T-helper 2 cell treated with Interferon-gamma antibody and Interleukin-4, amounts not matched to agents 100 ng/mL and 5 ng/mL, for 36 hours (primary cell): ENCODE measurements at regions not wholly inside any gene's neighbourhood (a gene's known extent, or its start where the extent isn't known, plus 50 kb on each side); places are given as distances from the start of the nearest gene placed in this dataset.

Experiments
- intact Hi-C: fragments of 100-400 bp; cut with micrococcal nuclease; formaldehyde crosslinking; loops from one replicate; pipeline ENCODE4 v1.15.1; 2023

DNA sequence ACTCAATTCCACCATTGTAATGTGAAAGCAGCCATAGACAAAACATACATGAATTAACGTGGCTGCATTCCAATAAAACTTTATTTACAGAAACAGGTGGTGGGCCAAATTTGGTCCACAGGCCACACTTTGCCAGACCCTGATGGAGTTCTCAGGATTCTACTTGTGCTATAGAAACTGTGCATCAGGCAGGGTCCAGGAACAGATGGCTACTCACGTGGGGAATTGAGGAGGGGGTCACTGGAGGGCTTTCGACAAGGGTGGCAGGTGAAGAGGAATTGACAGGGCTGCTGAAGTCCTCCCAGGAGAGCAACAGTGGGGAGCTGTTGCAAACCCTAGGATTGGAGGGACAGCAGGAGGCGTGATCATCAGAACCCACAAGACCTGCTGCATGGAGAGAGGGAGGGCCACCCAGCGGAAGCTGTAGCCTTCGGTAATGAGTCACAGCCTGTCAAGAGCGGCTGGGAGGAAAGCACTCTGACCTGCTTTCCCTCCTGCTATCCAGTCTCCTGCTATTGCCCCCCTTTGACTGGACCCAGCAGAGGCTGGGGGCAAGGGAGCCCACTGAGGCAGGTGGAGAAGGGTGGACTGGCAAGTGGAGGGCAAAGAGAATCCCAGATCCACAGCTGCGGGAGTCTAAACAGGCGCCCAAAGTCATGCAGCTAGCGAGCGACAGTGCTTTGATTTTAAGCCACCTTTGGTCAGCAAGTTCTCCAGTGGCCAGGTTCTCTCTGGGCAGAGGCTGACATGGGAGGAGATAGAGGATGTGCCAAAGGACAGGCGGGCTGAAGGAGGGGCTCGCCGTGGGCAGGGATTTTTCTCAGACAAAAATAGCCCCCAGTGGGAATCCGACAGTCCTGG lies 138.3 kb upstream of the SMIM23 start:
- intact Hi-C loops, result no loop called here

DNA sequence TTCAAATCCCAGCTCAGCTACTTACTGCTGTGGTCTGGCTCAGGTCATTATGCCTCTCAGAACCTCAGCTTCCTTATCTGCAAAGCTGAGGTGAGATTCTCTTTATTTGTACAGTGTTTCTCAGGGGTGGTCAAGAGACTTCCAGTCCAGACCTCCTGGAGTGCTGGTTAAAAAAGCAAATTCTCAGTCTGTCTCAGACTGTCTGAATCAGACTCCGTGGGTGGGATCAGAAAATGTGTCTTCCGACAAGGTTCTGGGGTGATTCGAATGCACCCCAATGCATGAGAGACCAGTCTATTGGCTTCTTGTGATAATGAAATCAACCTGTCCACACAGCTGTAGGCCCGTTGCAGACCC lies 137.7 kb upstream of the SMIM23 start:
- intact Hi-C loops, result no loop called here

DNA sequence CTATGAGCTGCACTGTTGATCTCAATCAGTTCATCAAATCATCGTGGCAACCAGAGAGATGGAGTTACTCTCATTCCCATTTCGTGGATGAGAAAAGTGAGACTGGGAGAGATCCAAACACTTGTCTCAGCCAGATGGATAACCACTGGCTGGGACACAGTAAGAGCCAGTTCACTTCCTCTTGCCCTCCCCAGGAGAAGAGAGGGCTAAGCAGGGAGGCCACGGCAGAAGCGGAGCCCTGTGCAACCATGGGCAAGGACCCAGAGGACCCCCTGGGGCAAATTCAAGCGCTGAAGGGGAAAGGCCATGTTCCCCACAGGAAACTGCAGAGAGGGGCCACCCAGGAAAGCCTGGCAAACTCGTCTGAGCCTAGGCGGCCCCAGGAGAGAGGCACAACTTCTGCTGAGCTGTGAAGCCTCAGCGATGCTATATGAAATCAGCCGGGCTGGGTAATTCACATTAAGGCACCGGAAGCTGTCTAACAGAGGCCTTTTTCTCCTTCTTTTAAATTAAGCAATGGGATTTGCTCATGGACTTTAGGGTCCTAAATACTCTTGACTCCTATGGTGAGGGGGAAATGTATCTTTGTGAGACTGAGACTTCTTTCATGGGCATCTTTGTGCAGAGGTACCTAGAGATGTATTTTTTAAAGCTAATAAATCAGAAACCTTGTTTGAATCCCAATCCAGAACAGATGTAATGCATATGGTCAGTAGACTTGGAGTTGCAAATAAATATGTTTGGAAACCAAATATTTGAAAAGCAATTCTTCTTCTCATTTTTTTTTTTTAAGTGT lies 137.1 kb upstream of the SMIM23 start:
- intact Hi-C loops, result no loop called here

DNA sequence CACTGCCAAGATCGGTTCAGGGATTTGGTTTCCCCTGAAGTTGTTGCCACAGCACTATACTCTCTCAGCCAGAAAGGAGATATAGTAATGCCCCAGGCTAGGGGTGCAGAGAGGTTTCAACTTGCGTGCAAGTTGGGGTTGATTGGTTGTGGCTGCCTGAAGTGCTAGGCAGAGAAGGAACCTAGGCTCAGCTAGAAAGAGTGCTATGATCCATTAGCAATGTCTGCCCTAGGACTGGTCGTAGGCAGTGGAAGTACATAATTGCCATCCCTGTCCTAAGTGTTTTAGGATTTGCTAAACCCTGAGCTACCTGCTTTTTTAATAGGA lies 136.6 kb upstream of the SMIM23 start:
- intact Hi-C loops, result no loop called here

DNA sequence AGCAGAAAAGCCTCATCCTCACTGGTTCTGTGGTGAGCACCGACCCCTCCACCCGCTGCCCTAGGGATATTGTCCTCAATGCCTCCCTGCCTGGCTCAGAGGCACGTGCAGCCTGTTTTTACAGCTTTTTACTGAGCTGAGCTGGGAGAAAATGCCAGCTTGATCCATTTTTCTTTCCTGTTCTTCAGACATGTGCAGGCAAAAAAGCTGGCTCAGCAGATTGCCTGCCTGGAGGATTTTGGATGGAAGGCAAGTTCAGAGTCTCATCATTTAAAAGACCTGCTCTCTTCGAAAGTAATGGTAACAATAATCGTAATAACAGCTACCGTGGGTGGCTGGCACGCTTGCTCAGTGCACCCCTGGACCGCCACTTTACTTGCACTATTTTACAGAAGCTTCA lies 135.0 kb upstream of the SMIM23 start:
- intact Hi-C loops, result no loop called here

DNA sequence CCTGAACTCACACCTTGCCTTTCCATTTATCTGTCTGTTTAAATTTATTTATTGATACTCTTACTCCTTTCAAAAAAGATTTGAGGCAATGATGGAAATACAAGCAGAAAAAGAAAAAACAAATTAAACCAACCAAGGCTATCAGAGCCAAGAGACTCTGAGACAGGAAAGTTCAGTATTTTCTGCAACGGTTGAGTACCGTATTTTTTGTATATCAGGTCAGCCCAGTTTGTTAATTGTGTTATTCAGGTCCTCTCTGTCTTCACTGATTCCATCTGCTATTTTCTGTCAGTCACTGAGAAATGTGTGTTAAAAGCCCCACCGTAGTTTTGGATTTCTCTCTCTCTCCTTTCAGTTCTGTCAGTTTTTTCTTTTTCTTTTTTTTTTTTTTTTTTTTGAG lies 134.5 kb upstream of the SMIM23 start:
- intact Hi-C loops, result no loop called here

DNA sequence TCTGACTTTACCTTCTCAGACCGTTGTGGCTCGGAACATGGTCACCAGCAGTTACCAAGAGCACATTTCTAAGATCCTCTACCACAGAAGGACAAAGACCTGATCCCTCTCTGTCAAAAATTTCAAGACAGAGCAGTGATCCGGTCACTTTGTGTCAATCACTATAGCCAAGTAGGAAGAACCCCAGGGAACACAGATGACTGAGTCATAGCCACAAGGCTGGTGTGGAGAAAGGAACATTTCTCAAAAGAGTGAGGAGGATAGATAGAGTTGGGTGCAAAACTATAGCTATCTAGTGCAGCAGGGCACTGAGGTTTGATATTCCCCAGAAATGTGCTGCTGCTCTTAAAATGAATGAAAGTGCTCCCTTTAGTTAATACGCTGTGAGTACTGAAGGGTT lies 130.7 kb upstream of the SMIM23 start:
- intact Hi-C loops, result no loop called here

DNA sequence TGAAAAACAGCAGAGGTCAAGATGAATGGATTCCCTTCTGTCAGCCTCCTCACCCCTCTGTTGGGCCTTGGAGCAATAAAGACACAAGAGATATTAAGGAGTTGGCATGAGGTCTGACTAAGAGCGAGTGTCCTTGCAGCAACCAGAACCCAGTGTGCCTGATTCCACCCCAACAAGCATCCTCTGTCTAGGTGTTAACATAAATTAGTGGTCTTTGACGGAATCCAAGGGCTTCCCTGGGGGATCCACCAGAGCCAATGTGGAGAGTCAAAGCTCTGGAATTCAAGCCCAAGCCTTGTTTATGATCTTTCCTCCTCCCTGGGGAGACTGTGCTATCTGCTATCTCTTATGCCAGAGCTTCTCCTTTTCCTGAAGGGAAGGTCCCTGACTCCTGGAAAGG lies 128.1 kb upstream of the SMIM23 start:
- intact Hi-C loops, result no loop called here

DNA sequence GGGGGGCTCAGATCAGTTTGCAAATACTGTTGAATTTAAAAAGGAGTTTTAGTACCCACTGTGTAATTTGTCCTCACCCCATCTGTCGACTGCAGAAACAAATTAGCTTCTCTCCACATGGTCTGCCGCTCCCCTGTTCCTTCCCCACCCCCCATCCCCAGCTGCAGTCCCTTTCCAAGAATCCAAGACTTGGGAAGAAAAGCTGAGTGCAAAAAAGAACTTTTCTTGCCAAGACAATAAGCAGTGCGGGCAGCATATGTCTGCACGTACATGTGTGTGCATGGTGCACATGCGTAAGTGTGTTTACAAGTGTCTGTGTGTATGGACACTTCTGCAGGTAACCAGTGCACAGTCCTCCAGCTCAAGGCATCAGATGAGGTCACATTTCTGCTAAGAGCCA lies 125.7 kb upstream of the SMIM23 start:
- intact Hi-C loops, result no loop called here

DNA sequence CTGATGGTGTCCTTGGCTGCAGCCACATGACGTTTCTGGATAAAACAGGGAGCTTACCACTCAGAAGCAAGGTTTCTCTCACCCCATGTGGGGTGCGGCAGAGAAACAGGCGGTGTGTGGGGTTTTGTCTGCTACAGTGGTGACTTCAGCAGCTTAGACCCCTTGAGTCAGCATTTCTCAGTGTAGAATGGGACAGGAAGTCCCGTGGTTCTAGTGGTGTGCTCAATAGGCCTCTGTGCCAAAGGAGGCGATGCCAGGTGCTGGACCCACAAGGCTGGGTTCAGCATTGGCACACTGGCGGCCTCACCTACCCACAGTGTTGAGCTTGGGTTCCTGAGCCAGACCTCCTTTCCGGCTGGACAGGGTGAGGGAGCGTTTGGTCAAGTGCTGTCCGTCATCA lies 125.2 kb upstream of the SMIM23 start:
- intact Hi-C loops, result no loop called here

DNA sequence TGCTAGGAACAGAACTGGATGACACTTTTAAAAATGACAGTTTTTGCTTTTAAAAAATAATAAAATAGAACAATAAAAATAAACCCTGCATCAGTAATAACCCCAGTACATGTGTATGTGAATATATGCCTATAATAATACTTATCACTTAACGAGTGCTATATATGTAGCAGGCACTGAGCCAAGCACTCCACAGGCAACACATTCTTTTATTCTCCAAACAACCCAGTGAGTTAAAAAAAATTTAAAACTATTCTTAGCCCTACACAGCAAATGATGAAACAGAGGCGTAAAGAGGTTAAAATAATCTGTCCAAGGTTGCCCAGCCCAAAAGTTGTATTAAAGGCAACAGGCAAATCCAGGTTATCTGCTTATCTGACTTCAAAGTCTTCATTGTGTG lies 124.5 kb upstream of the SMIM23 start:
- intact Hi-C loops, result no loop called here

DNA sequence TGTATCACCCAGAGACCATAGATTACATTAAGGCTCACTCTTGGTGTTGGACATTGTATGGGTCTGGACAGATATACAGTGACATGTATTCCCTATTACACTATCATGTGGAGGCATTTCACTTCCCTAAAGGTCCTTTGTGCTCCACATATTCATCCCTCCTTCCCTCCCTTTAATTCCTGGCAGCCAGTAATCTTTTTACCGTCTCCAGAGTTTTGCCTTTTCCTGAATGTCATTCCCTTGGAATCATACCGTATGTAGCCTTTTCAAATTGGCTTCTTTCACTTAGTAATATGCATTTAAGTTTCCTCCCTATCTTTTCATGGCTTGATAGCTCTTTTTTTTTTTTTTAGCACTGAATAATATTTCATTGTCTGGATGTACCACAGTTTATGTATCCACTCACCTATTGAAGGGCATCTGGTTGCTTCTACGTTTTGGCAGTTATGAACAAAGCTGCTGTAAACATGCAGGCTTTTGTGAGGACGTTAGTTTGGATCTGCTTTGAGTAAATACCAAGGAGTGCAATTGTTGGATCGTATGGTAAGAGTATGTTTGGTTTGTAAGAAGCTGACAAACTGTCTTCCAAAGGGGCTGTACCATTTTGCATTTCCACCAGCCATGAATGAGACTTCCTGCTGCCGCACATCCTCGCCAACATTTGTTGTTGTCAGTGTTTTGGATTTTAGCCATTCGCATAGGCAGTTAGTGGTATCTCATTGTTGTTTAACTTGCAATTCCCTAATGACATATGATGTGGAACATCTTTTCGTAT lies 122.1 kb upstream of the SMIM23 start:
- intact Hi-C loops, result no loop called here

DNA sequence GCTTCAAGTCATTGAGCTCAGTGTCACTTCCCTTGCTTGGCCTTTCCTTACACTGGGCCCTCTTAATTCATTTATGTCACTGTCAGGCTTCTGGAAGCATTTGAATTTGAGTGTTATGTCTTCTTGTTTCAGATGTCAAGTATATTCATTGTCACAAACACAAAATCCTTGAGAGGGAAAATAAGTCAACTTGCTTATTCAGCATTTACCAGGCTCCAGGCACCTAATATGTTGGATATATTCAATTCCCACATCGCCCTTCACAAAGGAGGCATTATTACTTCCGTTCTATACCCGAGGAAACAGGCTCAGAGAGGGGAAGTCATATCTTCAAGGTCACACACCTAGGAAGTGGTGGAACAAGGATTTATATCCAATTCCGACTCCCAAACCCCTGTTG lies 121.1 kb upstream of the SMIM23 start:
- intact Hi-C loops, result no loop called here

DNA sequence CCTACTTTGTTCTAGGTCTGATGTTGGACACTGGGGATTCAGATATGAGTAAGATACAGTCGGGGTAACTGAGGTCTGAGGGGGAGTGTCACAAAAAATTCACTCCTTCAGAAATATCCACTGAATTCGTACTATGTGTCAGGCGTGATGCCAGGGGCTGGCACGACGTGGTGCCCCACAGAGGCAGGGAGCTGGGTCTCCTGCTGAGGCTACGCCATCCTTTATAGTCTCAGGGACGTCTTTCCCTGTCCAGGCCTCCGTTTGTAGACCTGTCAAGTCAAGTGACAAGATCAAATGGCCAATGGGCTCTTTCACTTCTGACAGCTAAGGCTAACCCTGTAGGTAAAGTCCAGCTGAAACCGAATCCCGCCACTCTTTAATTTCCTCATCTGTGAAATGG lies 118.8 kb upstream of the SMIM23 start:
- intact Hi-C loops, result no loop called here

DNA sequence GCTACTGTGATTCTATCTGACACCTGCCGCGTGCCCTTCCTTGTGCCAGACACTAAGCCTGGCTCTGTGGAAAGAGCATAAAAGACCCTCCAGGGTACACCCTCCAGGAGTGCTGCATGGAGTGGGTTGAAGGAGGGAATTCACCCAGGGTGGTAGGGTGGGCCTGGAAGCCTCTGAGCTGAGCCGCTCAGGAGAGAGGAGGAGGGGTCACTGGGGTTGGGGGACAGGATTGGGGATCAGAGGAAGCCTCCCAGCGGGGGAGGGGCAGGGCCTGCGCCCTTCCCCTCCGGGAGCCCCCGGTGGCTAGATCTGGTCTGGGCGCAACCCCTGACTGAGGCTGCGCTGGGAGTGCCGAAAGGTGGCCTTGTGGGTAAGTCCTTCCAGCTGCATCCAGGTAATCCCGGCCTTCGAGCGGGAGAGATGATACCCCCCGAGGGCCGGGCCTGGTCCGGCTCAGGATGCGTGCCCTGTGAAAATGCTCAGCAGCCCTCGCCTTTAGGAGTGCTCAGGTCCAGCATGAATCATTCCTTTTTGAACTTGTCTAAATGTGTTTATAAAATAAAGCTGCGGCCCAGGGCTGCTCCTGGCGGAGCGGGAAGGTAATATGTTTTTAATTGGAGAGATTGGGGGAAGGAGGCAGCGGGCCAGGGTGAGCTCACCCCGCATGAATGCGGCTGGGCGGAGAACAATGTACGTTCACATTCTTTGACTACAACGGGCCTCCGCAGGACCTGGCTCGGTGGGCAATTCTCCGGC lies 118.1 kb upstream of the SMIM23 start:
- intact Hi-C loops, result no loop called here

DNA sequence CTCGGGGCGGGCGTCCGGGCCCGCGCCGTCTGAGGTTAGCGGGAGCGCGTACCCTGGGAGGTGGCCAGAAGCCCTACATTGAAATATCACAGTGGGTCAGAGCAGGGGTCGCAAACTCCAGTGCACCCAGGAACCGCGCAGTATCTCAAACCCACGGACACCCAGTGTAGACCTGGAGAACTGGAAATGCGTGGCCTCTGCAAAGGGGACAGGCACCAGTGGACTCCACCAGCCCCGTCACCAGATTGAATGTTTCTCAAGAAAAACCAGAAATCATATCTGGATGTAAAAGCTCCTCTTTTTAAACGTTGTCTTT lies 117.6 kb upstream of the SMIM23 start:
- intact Hi-C loops, result no loop called here

DNA sequence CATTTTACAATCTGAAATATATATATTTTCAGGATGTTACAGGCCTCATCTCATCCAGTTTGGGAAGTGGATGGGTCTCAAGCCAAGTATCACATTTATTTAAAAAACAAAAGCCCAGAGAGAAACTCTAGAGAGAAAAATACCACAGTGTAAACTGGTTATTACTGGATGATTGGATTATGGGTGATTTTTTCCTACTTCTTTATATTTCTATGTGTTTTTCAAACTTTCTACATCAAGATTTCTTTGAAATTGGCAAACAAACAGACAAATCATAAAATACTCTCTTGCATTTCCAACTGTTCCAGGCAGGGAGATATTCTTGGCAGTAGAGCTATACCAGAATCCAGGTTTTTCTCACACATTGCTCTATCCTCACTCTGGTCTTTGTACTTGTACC lies 116.0 kb upstream of the SMIM23 start:
- intact Hi-C loops, result no loop called here

DNA sequence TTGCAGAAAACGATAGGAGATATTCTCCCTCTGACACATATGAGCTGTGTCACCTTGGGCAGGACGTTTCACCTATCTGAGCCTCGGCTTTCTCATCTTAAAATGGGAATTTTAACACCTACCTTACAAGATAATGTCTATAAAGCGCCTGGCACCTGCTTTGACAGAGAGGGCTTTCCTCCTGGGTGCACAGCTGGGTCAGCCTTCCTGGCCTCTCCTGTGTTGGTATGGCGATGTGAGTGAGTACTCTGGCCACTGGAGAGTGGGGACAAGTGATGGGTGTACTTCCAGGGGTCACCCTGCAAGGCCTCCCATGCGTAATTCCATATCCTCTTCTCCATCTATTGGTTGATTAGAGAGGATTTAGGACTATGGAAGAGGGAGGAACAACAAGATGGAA lies 113.1 kb upstream of the SMIM23 start:
- intact Hi-C loops, result no loop called here

DNA sequence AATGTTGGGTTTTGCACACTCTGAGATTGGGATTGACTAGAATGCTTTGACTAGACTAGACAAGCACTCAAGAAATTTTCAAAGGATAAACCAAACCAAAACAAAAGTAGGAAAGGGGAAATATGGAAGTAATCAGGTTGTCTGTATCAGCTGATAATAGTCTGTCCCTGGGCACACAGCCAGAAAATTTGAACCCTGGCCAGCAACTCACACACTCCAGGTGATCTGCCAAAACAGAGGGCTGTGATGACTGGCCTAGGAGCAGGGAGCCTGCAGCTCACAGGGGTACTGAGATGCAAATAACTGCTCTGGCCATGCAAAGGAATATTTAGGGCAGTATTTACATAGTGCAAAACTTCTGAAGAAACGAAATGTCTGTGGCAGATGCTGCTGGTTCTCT lies 112.3 kb upstream of the SMIM23 start:
- intact Hi-C loops, result no loop called here

DNA sequence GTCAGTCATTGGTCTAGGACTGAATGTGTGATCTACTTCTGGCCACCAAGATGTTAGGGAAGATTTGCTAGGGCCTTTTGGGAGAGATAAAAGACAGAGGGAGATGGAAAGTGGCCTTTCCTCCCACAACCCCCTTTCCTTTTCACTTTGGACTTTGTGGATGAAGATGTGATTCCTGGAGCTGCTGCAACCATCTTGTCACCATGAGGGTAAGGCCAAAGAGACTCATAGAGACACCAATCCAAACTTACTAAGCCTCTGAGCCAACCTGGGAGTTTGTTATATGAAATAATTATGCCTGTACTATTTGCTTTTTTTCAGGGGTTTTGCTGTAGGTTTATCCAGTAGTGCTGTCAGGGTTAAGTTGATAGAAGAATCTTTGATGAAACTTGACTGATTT lies 111.8 kb upstream of the SMIM23 start:
- intact Hi-C loops, result no loop called here

DNA sequence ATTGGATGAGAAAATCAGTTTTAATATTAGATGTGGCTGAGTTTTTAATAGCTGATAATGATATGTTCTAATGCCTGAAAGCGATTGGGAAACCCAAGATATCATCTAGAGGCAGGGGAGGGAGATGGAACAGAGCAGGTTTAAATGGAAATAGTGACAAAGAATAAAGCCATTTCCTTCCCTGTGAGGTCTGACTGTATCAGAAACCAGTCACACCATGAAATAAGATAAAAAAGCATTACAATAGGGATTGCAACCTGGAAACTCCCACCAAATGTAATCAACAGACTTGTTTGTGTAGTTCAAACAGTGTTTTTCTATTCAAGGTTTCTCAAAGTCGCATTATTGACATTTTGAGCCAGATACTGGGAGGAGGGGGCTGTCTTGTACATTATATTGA lies 110.1 kb upstream of the SMIM23 start:
- intact Hi-C loops, result no loop called here
